NCI-H146 treated with DMSO at 0.1 percent for 48 hours (cell line): ENCODE measurements at regions not wholly inside any gene's neighbourhood (a gene's known extent, or its start where the extent isn't known, plus 50 kb on each side); places are given as distances from the start of the nearest gene placed in this dataset.
"Not testable (repeated sequence)": the region's sequence is repeated elsewhere in the genome, so short reads cannot be mapped to it uniquely, and the experiment has no call there.

ENCODE experiments used
- DNase-seq: peaks from one replicate; lab custom pipeline; 2025; ENCODE audit not compliant: unreplicated experiment; lab: John Stamatoyannopoulos, UW

- no peak for DNase-seq
Observed at GRCh38 chr5:124206540-124206939, 539.9 kb downstream of the ZNF608 start.

- DNase-seq: no peak
Observed at GRCh38 chr5:124203303-124203702, 543.1 kb downstream of the ZNF608 start.

GRCh38 chr5:124200381-124200780 is 546.1 kb downstream of the ZNF608 start:
- no peak for DNase-seq

- DNase-seq: no peak
Observed at GRCh38 chr5:124199893-124200292, 546.5 kb downstream of the ZNF608 start.

- no peak for DNase-seq
Observed at GRCh38 chr5:124195411-124195810, 551.0 kb downstream of the ZNF608 start.

- no peak for DNase-seq
Observed at GRCh38 chr5:124194282-124194681, 552.2 kb downstream of the ZNF608 start.

- DNase-seq: no peak
Observed at GRCh38 chr5:124193371-124193789, 553.1 kb downstream of the ZNF608 start.

- DNase-seq: no peak
Observed at GRCh38 chr5:124192716-124193115, 553.7 kb downstream of the ZNF608 start.

- no peak for DNase-seq
Observed at GRCh38 chr5:124185716-124186115, 560.7 kb downstream of the ZNF608 start.

- DNase-seq: no peak
Observed at GRCh38 chr5:124182133-124182532, 564.3 kb downstream of the ZNF608 start.

- no peak for DNase-seq
Observed at GRCh38 chr5:124180875-124181461, 565.5 kb downstream of the ZNF608 start.

- no peak for DNase-seq
Observed at GRCh38 chr5:124180299-124180874, 566.1 kb downstream of the ZNF608 start.

GRCh38 chr5:124179819-124180218 is 566.6 kb downstream of the ZNF608 start:
- DNase-seq: no peak

GRCh38 chr5:124178050-124178449 is 568.4 kb downstream of the ZNF608 start:
- DNase-seq: no peak

GRCh38 chr5:124176692-124177091 is 569.7 kb downstream of the ZNF608 start:
- DNase-seq: no peak

GRCh38 chr5:124173386-124173785 is 573.1 kb downstream of the ZNF608 start:
- DNase-seq: no peak

- DNase-seq: no peak
Observed at GRCh38 chr5:124172389-124173003, 573.9 kb downstream of the ZNF608 start.

GRCh38 chr5:124168093-124168492 is 578.3 kb downstream of the ZNF608 start:
- DNase-seq: not testable (repeated sequence)

- peak; percentile 89 for DNase-seq
Observed at GRCh38 chr5:124162767-124163532, 583.5 kb downstream of the ZNF608 start.

- peak; percentile 46 for DNase-seq
Observed at GRCh38 chr5:124161266-124161665, 585.2 kb downstream of the ZNF608 start.

GRCh38 chr5:124160265-124160664 is 586.2 kb downstream of the ZNF608 start:
- no peak for DNase-seq

- DNase-seq: no peak
Observed at GRCh38 chr5:124157320-124157719, 589.1 kb downstream of the ZNF608 start.
